ENCODE measurements at regions not wholly inside any gene's neighbourhood (a gene's known extent, or its start where the extent isn't known, plus 50 kb on each side); places are given as distances from the start of the nearest gene placed in this dataset.

DNA sequence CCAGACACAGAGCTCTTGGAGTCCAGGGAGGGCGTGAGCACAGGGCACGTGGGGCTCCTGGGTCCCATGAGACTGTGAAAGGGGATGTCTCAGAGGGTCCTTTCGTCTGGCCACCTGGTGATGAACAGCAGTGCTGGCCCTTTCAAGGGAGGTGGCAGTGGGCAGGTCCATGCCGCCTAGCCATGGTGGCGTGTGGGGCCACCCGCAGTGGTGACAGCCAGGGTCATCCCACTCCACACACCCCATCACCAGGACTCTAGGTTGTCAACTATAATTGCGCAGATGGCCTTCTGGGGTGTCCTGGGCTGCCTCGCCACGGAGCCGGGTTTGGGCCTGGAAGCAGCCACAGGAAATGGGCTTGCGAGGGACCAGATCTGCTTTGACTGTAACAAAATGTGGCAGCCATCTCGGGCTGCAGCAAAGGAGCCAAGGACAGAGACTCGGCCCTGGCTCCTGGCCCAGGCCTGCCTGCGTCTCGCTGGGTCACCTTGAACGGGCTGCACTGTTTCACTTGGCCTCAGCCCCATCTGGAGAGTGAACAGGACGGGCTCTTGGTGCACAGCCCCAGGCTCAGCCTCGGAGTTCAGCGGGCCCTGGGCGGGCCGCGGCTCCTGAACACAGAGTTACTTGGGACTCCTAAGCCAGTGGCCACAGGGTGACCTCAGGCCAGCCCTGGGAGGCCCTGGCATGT, 1350.5 kb downstream of the BRD1 start:
- TF ChIP-seq JUND (IDR thresholded peaks at IDR 0.05; ENCODE audit: low read depth): no peak
- DNase-seq (ENCODE audit: low read depth in 1 of 2, low spot score in 1 of 2): no peak
- in situ Hi-C loops (cut with HindIII; ENCODE audit: low pct_unique_long_range_greater_than_20kb, low sequenced_read_pairs): no loop called here

DNA sequence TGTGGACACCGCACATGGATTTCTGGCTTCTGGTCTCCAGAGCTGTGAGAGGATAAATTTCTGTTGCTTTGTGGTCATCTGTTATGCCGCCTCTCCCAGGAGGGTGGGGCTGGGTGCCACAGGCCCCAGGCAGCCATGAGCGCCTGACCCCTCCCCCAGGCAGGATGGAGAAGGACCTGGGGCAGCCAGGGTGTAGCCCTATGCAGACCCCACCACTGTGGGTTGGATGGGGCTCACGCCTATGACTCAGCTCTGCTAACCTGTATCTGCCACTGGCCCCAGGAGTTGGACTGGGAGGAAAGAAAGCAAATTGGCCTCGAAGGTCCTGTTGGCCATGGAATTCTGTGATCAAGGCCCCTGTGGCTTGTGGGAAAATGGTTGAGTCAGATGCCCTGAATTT, 1351.1 kb downstream of the BRD1 start:
- in situ Hi-C loops (cut with HindIII; ENCODE audit: low pct_unique_long_range_greater_than_20kb, low sequenced_read_pairs): no loop called here
- no peak for TF ChIP-seq JUND (IDR thresholded peaks at IDR 0.05; ENCODE audit: low read depth)
- no peak for DNase-seq (ENCODE audit: low read depth in 1 of 2, low spot score in 1 of 2)

DNA sequence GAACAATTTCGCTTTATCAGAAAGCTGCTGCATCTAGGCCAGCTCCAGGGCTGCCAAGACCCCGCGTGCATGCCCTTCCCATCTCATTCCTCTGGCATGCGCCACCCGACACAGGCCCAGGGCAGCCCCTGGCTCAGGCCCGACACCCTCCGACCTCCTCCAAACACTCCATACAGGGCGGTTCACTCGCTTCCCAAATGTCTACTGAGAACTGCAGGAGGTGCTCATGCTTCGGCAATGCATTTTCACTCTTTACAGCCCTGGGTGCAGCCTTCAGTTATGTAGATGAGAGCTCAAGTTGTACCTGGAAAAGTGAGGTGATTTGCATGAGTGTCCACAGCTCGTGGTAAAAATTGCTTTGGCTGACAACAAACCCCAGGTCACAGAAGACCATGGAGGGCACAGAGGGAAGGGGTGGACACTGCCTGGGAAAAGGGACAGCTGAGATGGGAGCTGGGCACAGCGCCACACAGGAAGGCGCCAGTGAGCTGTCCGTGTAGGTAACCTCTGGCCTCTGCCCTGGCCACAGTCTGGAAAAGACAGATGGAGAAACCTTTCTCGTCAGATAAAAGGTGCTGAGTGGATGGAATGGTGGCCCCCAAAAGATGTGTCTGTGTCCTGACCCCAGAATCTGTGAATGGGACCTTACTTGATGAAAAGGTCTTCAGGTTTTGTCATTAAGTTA, 1351.9 kb downstream of the BRD1 start:
- TF ChIP-seq JUND (IDR thresholded peaks at IDR 0.05; ENCODE audit: low read depth): no peak
- in situ Hi-C loops (cut with HindIII; ENCODE audit: low pct_unique_long_range_greater_than_20kb, low sequenced_read_pairs): no loop called here

DNA sequence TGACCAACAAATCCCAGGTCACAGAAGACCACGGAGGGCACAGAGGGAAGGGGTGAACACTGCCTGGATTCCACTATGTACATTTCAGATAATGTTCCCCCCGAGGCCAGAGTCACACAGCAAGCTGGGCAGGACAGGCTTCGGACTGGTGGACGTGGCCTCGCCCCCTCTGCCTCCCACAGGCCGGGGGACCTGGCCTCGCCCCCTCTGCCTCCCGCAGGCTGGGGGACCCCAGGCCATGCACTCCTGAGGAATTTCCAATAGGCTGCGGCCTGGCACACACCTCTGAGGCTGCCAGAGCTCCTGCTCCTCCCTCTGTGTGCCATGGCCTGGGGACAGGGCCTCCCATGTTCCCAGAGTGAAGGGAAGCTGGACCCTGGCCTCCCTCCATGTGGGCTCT, 1352.8 kb downstream of the BRD1 start:
- no peak for TF ChIP-seq JUND (IDR thresholded peaks at IDR 0.05; ENCODE audit: low read depth)
- no peak for DNase-seq (ENCODE audit: low read depth in 1 of 2, low spot score in 1 of 2)
- in situ Hi-C loops (cut with HindIII; ENCODE audit: low pct_unique_long_range_greater_than_20kb, low sequenced_read_pairs): no loop called here

More for the DNA sequence above, 1351.9 kb downstream of the BRD1 start:
- no peak for DNase-seq (ENCODE audit: low read depth in 1 of 2, low spot score in 1 of 2)

DNA sequence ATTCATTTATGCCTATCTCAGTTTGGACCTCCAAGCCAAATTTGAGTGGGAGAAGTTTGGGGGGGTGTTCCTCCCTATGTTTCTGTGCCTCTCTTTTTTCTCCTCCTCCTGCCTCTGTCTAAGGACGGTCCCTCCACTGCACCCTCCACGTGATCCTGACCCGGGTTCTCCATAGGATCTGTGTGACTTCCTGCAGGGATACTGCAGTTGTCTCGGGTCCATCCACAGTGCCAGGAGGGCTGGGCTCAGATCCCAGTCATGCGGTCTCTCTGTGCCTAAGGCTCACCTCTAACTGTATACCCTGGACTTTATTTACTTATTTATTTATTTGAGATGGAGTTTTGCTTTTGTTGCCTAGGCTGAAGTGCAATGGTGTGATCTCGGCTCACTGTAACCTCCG, 1354.5 kb downstream of the BRD1 start:
- in situ Hi-C loops (cut with HindIII; ENCODE audit: low pct_unique_long_range_greater_than_20kb, low sequenced_read_pairs): no loop called here
- TF ChIP-seq JUND (IDR thresholded peaks at IDR 0.05; ENCODE audit: low read depth): no peak

DNA sequence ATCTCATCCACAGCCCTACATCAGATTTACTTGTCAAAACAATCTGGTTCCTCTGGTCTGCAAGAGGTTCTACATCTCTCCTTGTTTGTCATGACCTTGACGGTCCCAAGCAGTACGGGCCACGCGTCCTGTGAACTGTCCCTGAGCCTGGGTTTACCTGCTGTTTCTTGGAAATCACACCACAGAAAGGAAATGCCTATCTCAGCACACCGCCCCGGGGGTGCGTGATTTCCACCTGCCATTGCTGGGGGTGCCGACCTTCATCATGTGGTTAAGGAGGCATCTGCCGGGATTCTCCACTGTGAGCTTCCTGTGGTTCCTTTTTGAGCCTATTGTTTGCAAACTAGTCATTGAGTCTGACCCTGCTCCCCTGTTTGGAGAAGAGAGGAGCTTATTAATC, 1363.4 kb downstream of the BRD1 start:
- TF ChIP-seq JUND (IDR thresholded peaks at IDR 0.05; ENCODE audit: low read depth): no peak
- DNase-seq (ENCODE audit: low read depth in 1 of 2, low spot score in 1 of 2): no peak
- in situ Hi-C loops (cut with HindIII; ENCODE audit: low pct_unique_long_range_greater_than_20kb, low sequenced_read_pairs): no loop called here

More for the DNA sequence above, 1354.5 kb downstream of the BRD1 start:
- DNase-seq (ENCODE audit: low read depth in 1 of 2, low spot score in 1 of 2): no peak

DNA sequence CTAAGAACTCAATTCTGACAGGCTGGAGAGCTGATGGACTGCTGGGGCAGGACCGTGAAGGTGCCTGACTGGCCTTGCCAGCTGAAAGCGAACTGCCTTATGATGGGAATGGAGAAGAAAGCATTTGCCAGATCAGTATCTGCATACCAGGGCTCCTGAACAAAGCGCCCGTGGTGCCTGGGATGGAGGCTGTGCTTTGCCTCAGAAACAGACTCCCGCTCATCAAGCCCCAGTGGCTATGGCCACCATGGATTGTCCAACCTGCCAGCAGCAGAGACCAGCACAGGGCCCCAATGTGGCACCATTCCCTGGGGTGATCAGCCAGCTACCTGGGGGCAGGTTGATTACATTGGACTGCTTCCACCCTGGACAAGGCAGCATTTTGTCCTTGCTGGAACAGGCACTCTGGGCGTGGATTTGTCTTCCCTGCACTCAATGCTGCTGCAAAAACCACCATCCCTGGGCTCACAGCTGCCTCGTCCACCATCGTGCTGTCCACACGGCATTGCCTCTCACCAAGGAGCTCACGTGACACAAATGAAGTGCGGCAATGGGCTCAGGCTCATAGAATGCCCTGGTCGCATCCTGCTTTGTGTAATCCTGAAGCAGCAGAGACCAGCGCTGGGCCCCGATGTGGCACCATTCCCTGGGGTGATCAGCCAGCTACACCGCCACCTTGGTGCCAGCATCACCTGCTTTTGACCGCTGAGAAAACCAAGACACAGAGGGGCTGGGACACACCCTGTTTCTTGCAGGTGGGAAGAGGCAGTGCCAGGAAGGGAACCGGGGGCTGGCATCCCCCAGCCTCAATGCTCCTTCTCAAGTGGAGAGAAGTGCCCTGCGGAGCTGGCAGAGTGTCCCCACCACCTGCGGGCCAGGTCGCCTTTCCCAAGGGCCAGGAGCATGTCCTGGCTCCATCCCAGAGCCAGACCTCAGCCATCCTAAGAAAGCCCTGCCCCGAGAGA, 1367.5 kb downstream of the BRD1 start:
- in situ Hi-C loops (cut with HindIII; ENCODE audit: low pct_unique_long_range_greater_than_20kb, low sequenced_read_pairs): no loop called here
- DNase-seq (ENCODE audit: low read depth in 1 of 2, low spot score in 1 of 2): no peak
- TF ChIP-seq JUND (IDR thresholded peaks at IDR 0.05; ENCODE audit: low read depth): no peak

DNA sequence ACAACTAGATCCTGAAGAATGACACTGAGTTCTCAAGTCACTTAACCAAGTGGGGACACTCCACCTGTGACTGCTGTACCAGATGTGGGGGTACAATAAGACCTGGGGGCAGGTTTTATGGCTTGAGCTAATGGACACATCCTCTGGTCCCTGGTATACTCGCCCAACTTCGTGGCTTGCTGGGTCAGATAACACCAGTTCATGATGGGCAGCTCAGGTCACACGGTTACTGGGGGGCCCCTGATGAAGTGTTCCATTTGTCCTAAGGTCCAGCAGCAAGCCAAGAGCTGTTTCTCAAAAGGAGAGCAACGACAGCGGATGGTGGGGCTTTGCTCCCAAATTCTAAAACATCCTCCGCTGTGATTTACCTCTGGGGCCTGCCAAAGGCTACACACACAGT, 1368.4 kb downstream of the BRD1 start:
- in situ Hi-C loops (cut with HindIII; ENCODE audit: low pct_unique_long_range_greater_than_20kb, low sequenced_read_pairs): no loop called here
- DNase-seq (ENCODE audit: low read depth in 1 of 2, low spot score in 1 of 2): no peak
- no peak for TF ChIP-seq JUND (IDR thresholded peaks at IDR 0.05; ENCODE audit: low read depth)

DNA sequence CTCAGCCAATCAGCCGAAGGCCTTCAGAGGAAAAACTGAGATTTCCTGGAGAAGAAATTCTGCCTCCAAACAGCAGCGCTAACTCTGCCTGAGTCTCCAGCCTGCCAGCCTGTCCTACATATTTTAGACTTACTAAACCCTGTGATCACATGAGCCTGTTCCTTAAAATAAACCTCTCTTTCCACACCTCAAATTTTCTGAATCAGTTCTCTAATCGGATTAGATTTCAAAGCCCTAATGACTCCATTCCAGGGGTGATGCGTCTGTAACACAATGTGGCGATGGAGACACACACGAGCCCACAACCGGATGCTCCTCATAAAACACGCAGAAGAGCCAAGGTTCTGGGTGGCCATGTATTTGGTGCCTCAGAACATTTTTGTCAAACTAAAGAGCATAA, 1371.2 kb downstream of the BRD1 start:
- TF ChIP-seq JUND (IDR thresholded peaks at IDR 0.05; ENCODE audit: low read depth): no peak
- in situ Hi-C loops (cut with HindIII; ENCODE audit: low pct_unique_long_range_greater_than_20kb, low sequenced_read_pairs): no loop called here
- no peak for DNase-seq (ENCODE audit: low read depth in 1 of 2, low spot score in 1 of 2)

DNA sequence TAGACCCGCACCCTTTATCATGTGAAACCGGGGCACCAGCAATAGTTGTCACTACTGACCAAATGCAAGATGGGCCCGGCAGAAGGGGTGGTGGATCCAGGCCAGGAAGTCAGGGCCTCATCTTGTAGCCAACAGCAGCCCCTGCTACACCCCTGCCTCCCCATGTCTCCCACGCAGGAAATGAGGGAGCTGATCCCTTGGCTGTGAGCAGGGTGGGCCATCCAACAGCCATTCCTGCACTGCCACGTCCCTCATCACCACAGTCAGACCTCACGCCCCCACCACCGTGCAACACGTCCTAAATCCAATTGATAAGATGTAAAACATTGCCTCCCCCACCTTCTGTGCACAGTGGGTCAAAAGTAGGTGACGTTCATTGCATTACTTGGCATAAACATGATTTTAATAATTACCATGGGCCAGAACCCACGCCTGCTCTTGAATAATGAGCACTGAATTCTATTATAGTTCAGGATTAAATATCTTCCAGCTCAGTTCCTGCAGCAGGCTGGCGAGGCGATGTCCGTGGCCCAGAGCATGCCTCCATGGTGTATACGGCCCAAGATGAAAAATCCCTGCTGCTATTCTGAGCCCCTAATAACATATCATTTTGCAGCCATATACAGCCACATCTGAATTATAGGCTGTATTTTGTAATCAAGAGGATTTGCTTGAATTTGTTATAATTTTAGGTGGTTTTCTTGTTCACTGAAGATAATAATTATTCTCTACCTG, 1373.8 kb downstream of the BRD1 start:
- DNase-seq (ENCODE audit: low read depth in 1 of 2, low spot score in 1 of 2): no peak
- no peak for TF ChIP-seq JUND (IDR thresholded peaks at IDR 0.05; ENCODE audit: low read depth)
- in situ Hi-C loops (cut with HindIII; ENCODE audit: low pct_unique_long_range_greater_than_20kb, low sequenced_read_pairs): no loop called here

DNA sequence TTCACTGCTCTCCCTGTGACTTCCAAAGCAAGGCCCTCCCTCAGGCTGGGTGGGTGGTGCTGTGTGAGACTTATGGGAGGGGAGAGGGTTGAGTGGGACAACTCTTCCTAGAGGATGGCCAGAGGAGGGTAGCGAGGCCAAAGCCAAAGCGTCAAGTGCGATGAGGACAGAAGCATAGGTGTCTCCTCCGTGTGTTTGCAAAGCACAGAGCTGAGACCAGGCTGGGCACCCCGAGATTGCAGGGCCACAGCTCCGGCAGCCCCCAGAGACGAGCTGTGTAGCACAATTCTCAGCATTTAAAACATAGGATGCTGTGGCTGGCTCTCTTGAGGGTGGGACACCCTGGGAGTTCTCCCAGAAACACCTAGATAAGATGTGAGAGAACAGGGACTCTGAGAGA, 1374.5 kb downstream of the BRD1 start:
- no peak for DNase-seq (ENCODE audit: low read depth in 1 of 2, low spot score in 1 of 2)
- in situ Hi-C loops (cut with HindIII; ENCODE audit: low pct_unique_long_range_greater_than_20kb, low sequenced_read_pairs): no loop called here
- TF ChIP-seq JUND (IDR thresholded peaks at IDR 0.05; ENCODE audit: low read depth): no peak

DNA sequence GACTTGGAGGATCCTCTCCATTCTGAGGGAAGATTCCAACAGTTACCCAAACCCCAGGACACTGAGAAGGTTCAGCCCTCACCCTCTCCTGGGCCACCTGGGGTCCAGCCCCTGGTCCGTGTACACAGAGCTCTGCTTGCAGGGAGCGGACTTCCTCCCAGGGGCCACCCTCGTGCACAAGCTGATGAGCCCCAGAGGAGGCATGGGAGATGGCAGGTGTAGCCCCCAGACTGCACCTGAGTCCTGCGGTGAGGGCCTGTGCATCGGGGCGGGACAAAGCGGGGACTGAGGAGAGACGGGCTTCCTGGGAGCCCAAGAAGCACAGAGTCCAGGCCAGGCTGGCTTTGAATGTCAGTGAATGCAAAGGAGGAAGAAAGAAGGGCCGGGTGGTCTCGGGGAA, 1374.9 kb downstream of the BRD1 start:
- no peak for TF ChIP-seq JUND (IDR thresholded peaks at IDR 0.05; ENCODE audit: low read depth)
- in situ Hi-C loops (cut with HindIII; ENCODE audit: low pct_unique_long_range_greater_than_20kb, low sequenced_read_pairs): no loop called here
- DNase-seq (ENCODE audit: low read depth in 1 of 2, low spot score in 1 of 2): no peak
